Aorta (tissue), 5 donors: ENCODE measurements at regions not wholly inside any gene's neighbourhood (a gene's known extent, or its start where the extent isn't known, plus 50 kb on each side); places are given as distances from the start of the nearest gene placed in this dataset.

Experiments
- ATAC-seq: fragments of 200-7000 bp; cut with Tn5 transposase; one replicate; pipeline ENCODE4 v1.9.1; 2022; ENCODE audit warnings: moderate library complexity; ENCODE audit not compliant: low FRiP score
- DNase-seq, 2 donors: peaks; one replicate each; pipeline ENCODE4 v3.0.0-alpha.2; 2020
- H3K27ac ChIP-seq, 2 donors: one replicate each; pipeline ENCODE4 v1.5.1; 2013; ENCODE audit warnings: low read length in 2 of 2, mild to moderate bottlenecking in 2 of 2, moderate library complexity in 2 of 2, control low read depth in 1 of 2, inconsistent platforms in 1 of 2, low read depth in 1 of 2
- H3K27me3 ChIP-seq, 2 donors: one replicate each; pipeline ENCODE4 v1.6.1; 2013; ENCODE audit warnings: control low read depth in 1 of 2, low read length in 1 of 2, mild to moderate bottlenecking in 1 of 2, moderate library complexity in 1 of 2; ENCODE audit not compliant: insufficient read depth in 2 of 2, control insufficient read depth in 1 of 2
- H3K36me3 ChIP-seq, 2 donors: one replicate each; pipeline ENCODE4 v1.6.1; 2013; ENCODE audit warnings: control low read depth in 1 of 2, low read length in 1 of 2, mild to moderate bottlenecking in 1 of 2; ENCODE audit not compliant: insufficient read depth in 2 of 2, control insufficient read depth in 1 of 2
- H3K4me1 ChIP-seq, 2 donors: one replicate each; pipeline ENCODE4 v1.6.1; 2013; ENCODE audit warnings: low read length in 2 of 2, control low read depth in 1 of 2, mild to moderate bottlenecking in 1 of 2, moderate library complexity in 1 of 2; ENCODE audit not compliant: insufficient read depth in 2 of 2, control insufficient read depth in 1 of 2
- H3K4me3 ChIP-seq, 2 donors: one replicate each; pipeline ENCODE4 v1.5.1; 2013; ENCODE audit warnings: low read length in 2 of 2, control low read depth in 1 of 2, mild to moderate bottlenecking in 1 of 2
- H3K9me3 ChIP-seq: one replicate; pipeline ENCODE4 v1.6.1; 2013; ENCODE audit warnings: mild to moderate bottlenecking, low read length; ENCODE audit not compliant: control insufficient read depth
- WGBS, 2 donors: extraction: QIAGEN DNeasy Blood & Tissue Kit; methylation state at CpG; one replicate each; pipeline ENCODE4 v1.1.7; 2013; 5-methylcytosine and 5-hydroxymethylcytosine counted together
- intact Hi-C, 2 donors: fragments of 100-400 bp; cut with DNase I; formaldehyde crosslinking; loops; one replicate each; pipeline versions ENCODE4 v1.14.2 to v1.15.0; 2022
- donor health status: healthy with polysubstance abuse.
- donor health status: Bipolar disorder and iron deficiency.
- donor health status: DM: no; HTN: no; CAD: no.
- donor health status: DM: no; HTN: no; CAD: no.
- donor health status: DM: yes; HTN: yes; CAD: no.

GRCh38 chr4:152128356-152128755 is 367.5 kb upstream of the GATB start:
- no peak overlapping the region for H3K27ac ChIP-seq
- H3K9me3 ChIP-seq = no peaks in the 10 kb centered on the region
- no peaks in the 10 kb centered on the region for H3K27me3 ChIP-seq
- H3K36me3 ChIP-seq = no peaks in the 10 kb centered on the region
- intact Hi-C loops = no loop called here
- no peak overlapping the region for H3K4me3 ChIP-seq
- no peak for ATAC-seq
- 81 to 100% methylated on average over 1 of the region's 1 CpG for WGBS, 2 donors
- no peak for DNase-seq
- no peaks in the 10 kb centered on the region for H3K4me1 ChIP-seq

- WGBS, 2 donors = 72 to 74% methylated on average over 2 of the region's 2 CpGs
- intact Hi-C loops = no loop called here
- no peak for DNase-seq
- Histone ChIP-seq H3K4me3 (no peak overlapping the region), H3K36me3 (no peaks in the 10 kb centered on the region), H3K4me1 (no peaks in the 10 kb centered on the region), H3K27me3 (no peaks in the 10 kb centered on the region), H3K9me3 (no peaks in the 10 kb centered on the region), H3K27ac (no peak overlapping the region)
- ATAC-seq = no peak
Measured at GRCh38 chr4:152126238-152126637, 365.4 kb upstream of the GATB start.

GRCh38 chr4:152118819-152119553 is 358.2 kb upstream of the GATB start:
- no peaks in the 10 kb centered on the region for H3K4me1 ChIP-seq
- no peaks in the 10 kb centered on the region for H3K36me3 ChIP-seq
- no peak overlapping the region for H3K4me3 ChIP-seq
- intact Hi-C loops = no loop called here
- ATAC-seq (no peak), DNase-seq (no peak)
- H3K27ac ChIP-seq = no peak overlapping the region
- 64 to 69% methylated on average over 12 of the region's 12 CpGs for WGBS, 2 donors
- no peaks in the 10 kb centered on the region for H3K9me3 ChIP-seq
- H3K27me3 ChIP-seq = no peaks in the 10 kb centered on the region

- DNase-seq = no peak
- H3K4me1 ChIP-seq = no peaks in the 10 kb centered on the region
- no peak for ATAC-seq
- no peaks in the 10 kb centered on the region for H3K9me3 ChIP-seq
- 76 to 79% methylated on average over 8 of the region's 8 CpGs for WGBS, 2 donors
- intact Hi-C loops = no loop called here
- H3K36me3 ChIP-seq = no peaks in the 10 kb centered on the region
- no peak overlapping the region for H3K27ac ChIP-seq
- no peaks in the 10 kb centered on the region for H3K27me3 ChIP-seq
- no peak overlapping the region for H3K4me3 ChIP-seq
Measured at GRCh38 chr4:152117933-152118507, 357.2 kb upstream of the GATB start.

GRCh38 chr4:152117520-152117919 is 356.7 kb upstream of the GATB start:
- no peaks in the 10 kb centered on the region for H3K27me3 ChIP-seq
- intact Hi-C loops = no loop called here
- 68 to 74% methylated on average over 6 of the region's 6 CpGs for WGBS, 2 donors
- H3K27ac ChIP-seq = no peak overlapping the region
- ATAC-seq (no peak), DNase-seq (no peak)
- no peaks in the 10 kb centered on the region for H3K4me1 ChIP-seq
- no peak overlapping the region for H3K4me3 ChIP-seq
- H3K9me3 ChIP-seq = no peaks in the 10 kb centered on the region
- no peaks in the 10 kb centered on the region for H3K36me3 ChIP-seq

GRCh38 chr4:152117054-152117453 is 356.2 kb upstream of the GATB start:
- DNase-seq (no peak), ATAC-seq (no peak)
- Histone ChIP-seq H3K36me3 (no peaks in the 10 kb centered on the region), H3K27ac (no peak overlapping the region), H3K4me1 (no peaks in the 10 kb centered on the region), H3K4me3 (no peak overlapping the region), H3K27me3 (no peaks in the 10 kb centered on the region), H3K9me3 (no peaks in the 10 kb centered on the region)
- intact Hi-C loops = no loop called here
- 81% methylated on average over 3 of the region's 3 CpGs for WGBS, 2 donors

- Histone ChIP-seq H3K27ac (no peak overlapping the region), H3K36me3 (no peaks in the 10 kb centered on the region), H3K4me1 (no peaks in the 10 kb centered on the region), H3K9me3 (no peaks in the 10 kb centered on the region), H3K4me3 (no peak overlapping the region), H3K27me3 (no peaks in the 10 kb centered on the region)
- DNase-seq (no peak), ATAC-seq (no peak)
- intact Hi-C loops = no loop called here
- WGBS, 2 donors = 24 to 32% methylated on average over 8 of the region's 8 CpGs
Measured at GRCh38 chr4:152115794-152116193, 355.0 kb upstream of the GATB start.

- Histone ChIP-seq H3K27ac (no peak overlapping the region), H3K36me3 (no peaks in the 10 kb centered on the region), H3K4me3 (no peak overlapping the region), H3K9me3 (no peaks in the 10 kb centered on the region), H3K4me1 (no peaks in the 10 kb centered on the region), H3K27me3 (no peaks in the 10 kb centered on the region)
- intact Hi-C loops = no loop called here
- 81 to 85% methylated on average over 3 of the region's 3 CpGs for WGBS, 2 donors
- no peak for ATAC-seq
- DNase-seq = no peak
Measured at GRCh38 chr4:152115118-152115517, 354.3 kb upstream of the GATB start.

- no peak overlapping the region for H3K4me3 ChIP-seq
- ATAC-seq = no peak
- no peaks in the 10 kb centered on the region for H3K36me3 ChIP-seq
- H3K9me3 ChIP-seq = no peaks in the 10 kb centered on the region
- no peaks in the 10 kb centered on the region for H3K27me3 ChIP-seq
- DNase-seq = no peak
- H3K4me1 ChIP-seq = no peaks in the 10 kb centered on the region
- H3K27ac ChIP-seq = no peak overlapping the region
- 48 to 57% methylated on average over 3 of the region's 3 CpGs for WGBS, 2 donors
- intact Hi-C loops = no loop called here
Measured at GRCh38 chr4:152114562-152114961, 353.8 kb upstream of the GATB start.
